ENCODE measurements at regions not wholly inside any gene's neighbourhood (a gene's known extent, or its start where the extent isn't known, plus 50 kb on each side); places are given as distances from the start of the nearest gene placed in this dataset. TPM values are rescaled to one million over a fixed set of nuclear protein-coding genes. Genes with fewer than 3 reads are reported as not detected.

DNA sequence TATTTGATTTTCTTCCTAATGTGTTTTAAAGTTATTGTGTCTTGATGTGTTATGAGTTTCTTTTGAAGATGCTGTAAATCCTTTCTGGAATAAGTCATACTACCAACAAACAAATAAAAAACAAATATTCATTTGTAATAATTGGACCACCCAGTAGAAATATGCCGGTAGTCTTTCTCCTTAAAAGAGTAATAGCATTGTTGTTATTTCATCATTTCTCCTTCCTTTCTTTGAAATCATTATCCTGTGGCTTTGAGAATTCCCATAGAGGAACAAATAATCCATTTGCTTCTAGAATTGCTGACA lies 169.4 kb downstream of the NNT start:
- H3K4me3 Mint-ChIP-seq: no peak overlapping the region
- H3K36me3 ChIP-seq: no peaks in the 10 kb centered on the region
- peaks cover 2% of the 10 kb centered on the region for H3K4me1 Mint-ChIP-seq
- no peak overlapping the region for H3K9ac ChIP-seq
- H3F3A ChIP-seq (ENCODE audit: low read depth): no peaks in the 10 kb centered on the region
- H3K27me3 ChIP-seq: no peaks in the 10 kb centered on the region
- no peaks in the 10 kb centered on the region for H4K20me1 ChIP-seq (ENCODE audit: low read depth)
- no peak overlapping the region for H2AFZ ChIP-seq (replicated peaks)
- H3K4me2 ChIP-seq: no peak overlapping the region
- H3K4me3 ChIP-seq: no peak overlapping the region
- no peaks in the 10 kb centered on the region for H3K4me1 ChIP-seq
- H3K9me3 ChIP-seq (ENCODE audit: low read depth): no peaks in the 10 kb centered on the region
- H3K27ac Mint-ChIP-seq: no peak overlapping the region
- TF ChIP-seq EZH2 (IDR thresholded peaks at IDR 0.05) (no peak), EZH2phosphoT487 (IDR thresholded peaks at IDR 0.05) (no peak), CTCF (IDR thresholded peaks at IDR 0.05) (no peak)
- DNase-seq (ENCODE audit: low spot score): no peak
- no peaks in the 10 kb centered on the region for H3K36me3 Mint-ChIP-seq
- H3K27me3 Mint-ChIP-seq (ENCODE audit: insufficient read depth, low read depth): no peaks in the 10 kb centered on the region
- H3K27ac ChIP-seq: no peak overlapping the region
- H3K79me2 ChIP-seq (ENCODE audit: low read depth): no peaks in the 10 kb centered on the region
- H3K9me3 Mint-ChIP-seq: no peaks in the 10 kb centered on the region

DNA sequence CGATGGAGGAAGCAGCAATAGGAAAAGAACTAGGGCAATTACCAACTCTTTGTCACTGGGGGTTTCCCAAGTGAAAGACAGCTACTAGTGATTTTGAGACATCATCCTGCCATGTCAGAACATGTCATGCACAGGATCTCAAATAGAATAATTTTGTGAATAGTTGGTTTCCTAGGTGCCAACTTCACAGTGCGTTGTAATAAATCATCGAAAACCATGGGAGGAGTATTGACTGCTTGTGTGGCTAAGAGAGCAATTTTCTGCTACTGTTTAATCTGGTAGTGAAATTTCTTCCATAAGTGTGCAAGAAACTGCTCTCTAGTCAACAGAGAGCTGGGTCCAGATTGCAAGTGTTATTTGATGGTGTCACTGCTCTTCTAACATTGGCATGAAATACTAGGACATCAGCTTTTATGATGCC lies 168.6 kb downstream of the NNT start:
- no peaks in the 10 kb centered on the region for H3K79me2 ChIP-seq (ENCODE audit: low read depth)
- no peak overlapping the region for H2AFZ ChIP-seq (replicated peaks)
- no peak overlapping the region for H3K9ac ChIP-seq
- no peak overlapping the region for H3K4me2 ChIP-seq
- H3K36me3 ChIP-seq: no peaks in the 10 kb centered on the region
- H3K4me3 ChIP-seq: no peak overlapping the region
- no peak for DNase-seq (ENCODE audit: low spot score)
- no peaks in the 10 kb centered on the region for H3K36me3 Mint-ChIP-seq
- peaks cover 2% of the 10 kb centered on the region for H3K4me1 Mint-ChIP-seq
- H4K20me1 ChIP-seq (ENCODE audit: low read depth): no peaks in the 10 kb centered on the region
- H3K27ac Mint-ChIP-seq: no peak overlapping the region
- H3K9me3 Mint-ChIP-seq: peaks cover 2% of the 10 kb centered on the region
- H3F3A ChIP-seq (ENCODE audit: low read depth): no peaks in the 10 kb centered on the region
- H3K9me3 ChIP-seq (ENCODE audit: low read depth): no peaks in the 10 kb centered on the region
- no peaks in the 10 kb centered on the region for H3K27me3 Mint-ChIP-seq (ENCODE audit: insufficient read depth, low read depth)
- no peak for TF ChIP-seq EZH2phosphoT487 (IDR thresholded peaks at IDR 0.05)
- no peak for TF ChIP-seq EZH2 (IDR thresholded peaks at IDR 0.05)
- no peak overlapping the region for H3K27ac ChIP-seq
- H3K27me3 ChIP-seq: no peaks in the 10 kb centered on the region
- H3K4me1 ChIP-seq: no peaks in the 10 kb centered on the region
- H3K4me3 Mint-ChIP-seq: no peak overlapping the region

- Histone ChIP-seq H3K9ac (no peak overlapping the region), H3K36me3 (no peaks in the 10 kb centered on the region), H4K20me1 (ENCODE audit: low read depth) (no peaks in the 10 kb centered on the region), H3K4me2 (no peak overlapping the region), H3K9me3 (ENCODE audit: low read depth) (no peaks in the 10 kb centered on the region), H3K4me3 (no peak overlapping the region), H3K27ac (no peak overlapping the region), H2AFZ (replicated peaks) (no peak overlapping the region), H3K4me1 (no peaks in the 10 kb centered on the region), H3K27me3 (no peaks in the 10 kb centered on the region), H3K79me2 (ENCODE audit: low read depth) (no peaks in the 10 kb centered on the region), H3F3A (ENCODE audit: low read depth) (no peaks in the 10 kb centered on the region)
- peaks cover 2% of the 10 kb centered on the region for H3K4me1 Mint-ChIP-seq
- TF ChIP-seq CTCF (IDR thresholded peaks at IDR 0.05): no peak
- no peak for TF ChIP-seq EZH2phosphoT487 (IDR thresholded peaks at IDR 0.05)
- TF ChIP-seq EZH2 (IDR thresholded peaks at IDR 0.05): no peak
- no peak overlapping the region for H3K27ac Mint-ChIP-seq
- H3K27me3 Mint-ChIP-seq (ENCODE audit: insufficient read depth, low read depth): no peaks in the 10 kb centered on the region
- no peaks in the 10 kb centered on the region for H3K36me3 Mint-ChIP-seq
- H3K9me3 Mint-ChIP-seq: peaks cover 2% of the 10 kb centered on the region
- DNase-seq (ENCODE audit: low spot score): no peak
- H3K4me3 Mint-ChIP-seq: no peak overlapping the region
Observed at GRCh38 chr5:43769571-43770355, 166.8 kb downstream of the NNT start.

Small RNAs in the stretch of these regions (small RNA-seq; reads per million reads assigned to genes)
- gene RNU6-381P: not detected

Measured in neural progenitor cell (in vitro differentiated cells).